Stimulated activated CD8-positive, alpha-beta memory T cell treated with anti-CD3 and anti-CD28 coated beads, Interleukin-12 subunit alpha, Interleukin-12 subunit beta, amount 100 ng/mL, for 1 hour (primary cell): ENCODE measurements at regions not wholly inside any gene's neighbourhood (a gene's known extent, or its start where the extent isn't known, plus 50 kb on each side); places are given as distances from the start of the nearest gene placed in this dataset.

Experiments
- DNase-seq: peaks from one replicate; pipeline ENCODE4 v3.0.0-alpha.2; 2020; ENCODE audit warnings: low read depth

GRCh38 chr14:98761993-98762392 lies 510.0 kb downstream of the BCL11B start:
- no peak for DNase-seq

- DNase-seq, result no peak
Observed at GRCh38 chr14:98766818-98767217, 505.2 kb downstream of the BCL11B start.

GRCh38 chr14:98769326-98769725 lies 502.7 kb downstream of the BCL11B start:
- DNase-seq, result no peak

GRCh38 chr14:98770151-98770550 lies 501.8 kb downstream of the BCL11B start:
- DNase-seq, result no peak

GRCh38 chr14:98773814-98774213 lies 498.2 kb downstream of the BCL11B start:
- DNase-seq, result no peak

GRCh38 chr14:98775892-98776291 lies 496.1 kb downstream of the BCL11B start:
- no peak for DNase-seq

GRCh38 chr14:98782062-98782461 lies 489.9 kb downstream of the BCL11B start:
- DNase-seq, result no peak

GRCh38 chr14:98785578-98785977 lies 486.4 kb downstream of the BCL11B start:
- no peak for DNase-seq

GRCh38 chr14:98786456-98786855 lies 485.5 kb downstream of the BCL11B start:
- no peak for DNase-seq

- DNase-seq, result no peak
Observed at GRCh38 chr14:98791661-98792060, 480.3 kb downstream of the BCL11B start.

- no peak for DNase-seq
Observed at GRCh38 chr14:98792171-98792570, 479.8 kb downstream of the BCL11B start.

- no peak for DNase-seq
Observed at GRCh38 chr14:98798099-98798498, 473.9 kb downstream of the BCL11B start.

GRCh38 chr14:98799891-98800290 lies 472.1 kb downstream of the BCL11B start:
- no peak for DNase-seq

- no peak for DNase-seq
Observed at GRCh38 chr14:98802044-98802443, 470.0 kb downstream of the BCL11B start.

GRCh38 chr14:98803196-98803595 lies 468.8 kb downstream of the BCL11B start:
- no peak for DNase-seq

GRCh38 chr14:98808494-98809407 lies 463.2 kb downstream of the BCL11B start:
- DNase-seq, result no peak

- DNase-seq, result no peak
Observed at GRCh38 chr14:98816195-98816594, 455.8 kb downstream of the BCL11B start.

GRCh38 chr14:98816720-98817119 lies 455.3 kb downstream of the BCL11B start:
- no peak for DNase-seq

- DNase-seq, result no peak
Observed at GRCh38 chr14:98819132-98819866, 452.7 kb downstream of the BCL11B start.

GRCh38 chr14:98819867-98820206 lies 452.2 kb downstream of the BCL11B start:
- no peak for DNase-seq

GRCh38 chr14:98822917-98823316 lies 449.1 kb downstream of the BCL11B start:
- no peak for DNase-seq

- no peak for DNase-seq
Observed at GRCh38 chr14:98826618-98827017, 445.4 kb downstream of the BCL11B start.

GRCh38 chr14:98834119-98834518 lies 437.9 kb downstream of the BCL11B start:
- no peak for DNase-seq
